GM12891 (cell line): ENCODE measurements at regions not wholly inside any gene's neighbourhood (a gene's known extent, or its start where the extent isn't known, plus 50 kb on each side); places are given as distances from the start of the nearest gene placed in this dataset.

ENCODE experiments used
- PAX5 ChIP-seq: IDR thresholded peaks from 2 replicates; pipeline ENCODE4 v1.6.1; 2011; ENCODE audit warnings: low read length, moderate library complexity, mild to moderate bottlenecking; ENCODE audit not compliant: insufficient read depth, severe bottlenecking
- POLR2A ChIP-seq: IDR thresholded peaks from 2 replicates; pipeline ENCODE4 v1.6.1; 2011; ENCODE audit warnings: low read depth, low read length, control low read depth
- POLR2AphosphoS5 ChIP-seq: IDR thresholded peaks from 2 replicates; pipeline ENCODE4 v1.6.1; 2011; ENCODE audit warnings: low read depth, low read length, control low read depth
- POU2F2 ChIP-seq: IDR thresholded peaks from 2 replicates; pipeline ENCODE4 v1.6.1; 2011; ENCODE audit warnings: low read depth, mild to moderate bottlenecking, control low read depth, low read length, moderate library complexity
- SPI1 ChIP-seq: IDR thresholded peaks from 2 replicates; pipeline ENCODE4 v1.6.1; 2011; ENCODE audit warnings: low read depth, low read length, control low read depth
- TAF1 ChIP-seq: IDR thresholded peaks from 2 replicates; pipeline ENCODE4 v1.6.1; 2011; ENCODE audit warnings: low read depth, low read length, control low read depth

DNA sequence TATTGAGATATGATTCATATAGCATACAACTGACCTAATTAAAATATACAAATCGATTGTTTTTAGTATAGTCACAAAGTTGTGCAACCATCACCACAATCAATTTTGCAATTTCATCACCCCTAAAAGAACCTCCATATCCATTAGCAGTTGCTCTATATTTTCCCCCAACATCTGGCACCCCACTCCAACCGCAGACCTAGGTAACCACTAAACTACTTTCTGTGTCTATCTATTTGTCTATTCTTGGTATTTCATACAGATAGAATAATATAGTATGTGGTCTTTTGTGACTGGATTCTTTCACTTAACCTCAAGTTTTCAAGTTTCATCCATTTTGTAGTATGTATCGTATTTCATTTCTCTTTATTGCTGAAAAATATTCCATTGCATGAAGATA lies 126.0 kb upstream of the CRY1 start:
- TF ChIP-seq POLR2AphosphoS5 (no peak), TAF1 (no peak), POLR2A (no peak), POU2F2 (no peak), SPI1 (no peak), PAX5 (no peak)
